Pancreas (tissue), 10 donors: ENCODE measurements at regions not wholly inside any gene's neighbourhood (a gene's known extent, or its start where the extent isn't known, plus 50 kb on each side); places are given as distances from the start of the nearest gene placed in this dataset.

Experiments
- ATAC-seq, 4 donors: fragments of 200-7000 bp; cut with Tn5 transposase; one replicate each; pipeline versions ENCODE4 v1.8.0 to v1.9.1; 2020; ENCODE audit warnings: mild to moderate bottlenecking in 4 of 4, moderate library complexity in 4 of 4
- DNase-seq, 6 donors: peaks; one replicate each; pipeline ENCODE4 v3.0.0-alpha.2; 2020
- FAIRE-seq: peaks from 2 replicates; lab custom pipeline; 2012; peaks lifted over from hg19 to GRCh38; lab: Jason Lieb, UNC
- H3K27ac ChIP-seq, 4 donors: fragments of 200-600 bp; sonication (generic); 1 replicate in 3 of 4; 2 replicates in 1 of 4; pipeline versions ENCODE4 v1.5.0 to v1.8.0; 2020
- H3K27me3 ChIP-seq, 4 donors: fragments of 200-600 bp; one replicate each; pipeline ENCODE4 v1.8.0; 2021
- H3K36me3 ChIP-seq, 3 donors: fragments of 200-600 bp; sonication (generic) in 1 of 3; one replicate each; pipeline versions ENCODE4 v1.5.0 to v1.8.0; 2020 to 2021
- H3K4me1 ChIP-seq, 3 donors: fragments of 200-600 bp; one replicate each; pipeline ENCODE4 v1.8.0; 2021
- H3K4me3 ChIP-seq, 4 donors: fragments of 200-600 bp; sonication (generic) in 2 of 4; one replicate each; pipeline versions ENCODE4 v1.5.0 to v1.8.0; 2020 to 2021
- H3K9me3 ChIP-seq, 4 donors: fragments of 200-600 bp; one replicate each; pipeline ENCODE4 v1.8.0; 2021
- CTCF ChIP-seq, 4 donors: fragments of 200-600 bp; sonication (generic) in 3 of 4; IDR thresholded peaks; one replicate each; pipeline versions ENCODE4 v1.5.0 to v1.8.0; 2021; ENCODE audit warnings: antibody characterized with exemption in 4 of 4
- WGBS, 2 donors: extraction: QIAGEN DNeasy Blood & Tissue Kit; methylation state at CpG; one replicate each; pipeline ENCODE4 v1.1.7; 2013; 5-methylcytosine and 5-hydroxymethylcytosine counted together
- intact Hi-C, 3 donors: fragments of 100-400 bp; cut with DNase I; formaldehyde crosslinking; loops; one replicate each; pipeline versions ENCODE4 v1.11.1 to v1.14.2; 2022
- donor health status: healthy with polysubstance abuse.
- donor health status: DM: no; HTN: no; CAD: no; lungs with moderate emphysema.
- donor health status: DM: no; HTN: no; CAD: no.
- donor health status: control.
- donor health status: control.
- donor health status: Bipolar disorder and iron deficiency.
- donor health status: DM: yes; HTN: yes; CAD: no.
- donor health status: DM: no; HTN: no; CAD: no.
- donor health status: DM: no; HTN: no; CAD: no.
- donor health status: DM: yes; HTN: yes; CAD: no.

GRCh38 chr6:114735025-114735735, 392.4 kb upstream of the HS3ST5 start:
- FAIRE-seq: no peak
- no peak for TF ChIP-seq CTCF (IDR thresholded peaks at IDR 0.05)
- Histone ChIP-seq H3K4me3 (no peak overlapping the region), H3K4me1 (no peaks in the 10 kb centered on the region), H3K27me3 (peaks cover 0 to 3% (median 0%) of the 10 kb centered on the region in 4 donors), H3K9me3 (no peaks in the 10 kb centered on the region), H3K27ac (no peak overlapping the region), H3K36me3 (no peaks in the 10 kb centered on the region)
- no peak for DNase-seq
- ATAC-seq: no peak
- intact Hi-C loops: no loop called here
- WGBS, 2 donors: 61 to 69% methylated on average over 5 of the region's 5 CpGs

- Histone ChIP-seq H3K4me3 (no peak overlapping the region), H3K4me1 (no peaks in the 10 kb centered on the region), H3K9me3 (no peaks in the 10 kb centered on the region), H3K36me3 (no peaks in the 10 kb centered on the region), H3K27me3 (peaks cover 0 to 5% (median 0%) of the 10 kb centered on the region in 4 donors), H3K27ac (no peak overlapping the region)
- no peak for ATAC-seq
- DNase-seq: no peak
- no peak for FAIRE-seq
- intact Hi-C loops: no loop called here
- WGBS, 2 donors: 29 to 32% methylated on average over 1 of the region's 1 CpG
- TF ChIP-seq CTCF (IDR thresholded peaks at IDR 0.05): no peak
Measured at GRCh38 chr6:114733596-114733995, 390.8 kb upstream of the HS3ST5 start.

GRCh38 chr6:114718716-114719270, 376.0 kb upstream of the HS3ST5 start:
- H3K27me3 ChIP-seq: no peaks in the 10 kb centered on the region
- DNase-seq (no peak), FAIRE-seq (no peak), ATAC-seq (no peak)
- 40 to 58% methylated on average over 2 of the region's 2 CpGs for WGBS, 2 donors
- intact Hi-C loops: no loop called here
- no peaks in the 10 kb centered on the region for H3K9me3 ChIP-seq
- no peak for TF ChIP-seq CTCF (IDR thresholded peaks at IDR 0.05)
- H3K4me1 ChIP-seq: no peaks in the 10 kb centered on the region
- H3K36me3 ChIP-seq: no peaks in the 10 kb centered on the region
- no peak overlapping the region for H3K4me3 ChIP-seq
- H3K27ac ChIP-seq: no peak overlapping the region

- 36 to 46% methylated on average over 3 of the region's 3 CpGs for WGBS, 2 donors
- DNase-seq (no peak), FAIRE-seq (no peak), ATAC-seq (no peak)
- no peak overlapping the region for H3K27ac ChIP-seq
- H3K9me3 ChIP-seq: no peaks in the 10 kb centered on the region
- H3K36me3 ChIP-seq: no peaks in the 10 kb centered on the region
- intact Hi-C loops: no loop called here
- no peak for TF ChIP-seq CTCF (IDR thresholded peaks at IDR 0.05)
- no peak overlapping the region for H3K4me3 ChIP-seq
- no peaks in the 10 kb centered on the region for H3K4me1 ChIP-seq
- no peaks in the 10 kb centered on the region for H3K27me3 ChIP-seq
Measured at GRCh38 chr6:114718186-114718585, 375.4 kb upstream of the HS3ST5 start.

GRCh38 chr6:114714836-114715507, 372.1 kb upstream of the HS3ST5 start:
- no peak for ATAC-seq
- H3K4me3 ChIP-seq: no peak overlapping the region
- H3K36me3 ChIP-seq: no peaks in the 10 kb centered on the region
- no peaks in the 10 kb centered on the region for H3K9me3 ChIP-seq
- WGBS, 2 donors: 57 to 58% methylated on average over 3 of the region's 3 CpGs
- DNase-seq: no peak
- no peak for TF ChIP-seq CTCF (IDR thresholded peaks at IDR 0.05)
- no peak overlapping the region for H3K27ac ChIP-seq
- intact Hi-C loops: no loop called here
- H3K4me1 ChIP-seq: no peaks in the 10 kb centered on the region
- no peaks in the 10 kb centered on the region for H3K27me3 ChIP-seq
- no peak for FAIRE-seq
